GM13977 (cell line): ENCODE measurements at regions not wholly inside any gene's neighbourhood (a gene's known extent, or its start where the extent isn't known, plus 50 kb on each side); places are given as distances from the start of the nearest gene placed in this dataset.

ENCODE experiments used
- DNase-seq: peaks from one replicate; pipeline ENCODE4 v3.0.0; 2012; ENCODE audit warnings: low spot score
- CTCF ChIP-seq: IDR thresholded peaks from 2 replicates; pipeline ENCODE4 v1.5.1; 2012; ENCODE audit warnings: mild to moderate bottlenecking, control low read depth; ENCODE audit not compliant: insufficient read depth; ENCODE audit errors: extremely low read depth, missing control alignments
- in situ Hi-C: fragments of 300-500 bp; cut with MboI; formaldehyde crosslinking; loops from one replicate; pipeline ENCODE4 v1.12.0; 2022; ENCODE audit warnings: low sequenced_read_pairs, low pct_unique_long_range_greater_than_20kb, mixed read lengths, inconsistent platforms; ENCODE audit not compliant: unreplicated experiment

GRCh38 chr15:53869044-53869805 lies 109.0 kb upstream of the UNC13C start:
- peak; percentile 8 for TF ChIP-seq CTCF
- no peak for DNase-seq
- in situ Hi-C loops = no loop called here

GRCh38 chr15:53862386-53862785 lies 102.9 kb upstream of the WDR72 start:
- no peak for DNase-seq

GRCh38 chr15:53861792-53862191 lies 102.3 kb upstream of the WDR72 start:
- in situ Hi-C loops = no loop called here

More at GRCh38 chr15:53862386-53862785, 102.9 kb upstream of the WDR72 start:
- in situ Hi-C loops = no loop called here
- no peak for TF ChIP-seq CTCF

GRCh38 chr15:53851110-53851848 lies 91.8 kb upstream of the WDR72 start:
- in situ Hi-C loops = no loop called here
- no peak for TF ChIP-seq CTCF
- DNase-seq = no peak

More at GRCh38 chr15:53861792-53862191, 102.3 kb upstream of the WDR72 start:
- no peak for DNase-seq
- TF ChIP-seq CTCF = no peak

- in situ Hi-C loops = no loop called here
- no peak for TF ChIP-seq CTCF
- DNase-seq = no peak
These were observed 88.3 kb upstream of the WDR72 start for GRCh38 chr15:53847745-53848144.

GRCh38 chr15:53844634-53845033 lies 85.2 kb upstream of the WDR72 start:
- no peak for TF ChIP-seq CTCF
- in situ Hi-C loops = no loop called here
- no peak for DNase-seq
